NK-92 treated with Interleukin-12 subunit alpha and Interleukin-12 subunit beta, amount 100 ng/mL, for 24 hours (cell line): ENCODE measurements at regions not wholly inside any gene's neighbourhood (a gene's known extent, or its start where the extent isn't known, plus 50 kb on each side); places are given as distances from the start of the nearest gene placed in this dataset.
"Not testable (repeated sequence)": the region's sequence is repeated elsewhere in the genome, so short reads cannot be mapped to it uniquely, and the experiment has no call there.

Source experiments
- DNase-seq: peaks from one replicate; lab custom pipeline; 2025; lab: John Stamatoyannopoulos, UW

DNA sequence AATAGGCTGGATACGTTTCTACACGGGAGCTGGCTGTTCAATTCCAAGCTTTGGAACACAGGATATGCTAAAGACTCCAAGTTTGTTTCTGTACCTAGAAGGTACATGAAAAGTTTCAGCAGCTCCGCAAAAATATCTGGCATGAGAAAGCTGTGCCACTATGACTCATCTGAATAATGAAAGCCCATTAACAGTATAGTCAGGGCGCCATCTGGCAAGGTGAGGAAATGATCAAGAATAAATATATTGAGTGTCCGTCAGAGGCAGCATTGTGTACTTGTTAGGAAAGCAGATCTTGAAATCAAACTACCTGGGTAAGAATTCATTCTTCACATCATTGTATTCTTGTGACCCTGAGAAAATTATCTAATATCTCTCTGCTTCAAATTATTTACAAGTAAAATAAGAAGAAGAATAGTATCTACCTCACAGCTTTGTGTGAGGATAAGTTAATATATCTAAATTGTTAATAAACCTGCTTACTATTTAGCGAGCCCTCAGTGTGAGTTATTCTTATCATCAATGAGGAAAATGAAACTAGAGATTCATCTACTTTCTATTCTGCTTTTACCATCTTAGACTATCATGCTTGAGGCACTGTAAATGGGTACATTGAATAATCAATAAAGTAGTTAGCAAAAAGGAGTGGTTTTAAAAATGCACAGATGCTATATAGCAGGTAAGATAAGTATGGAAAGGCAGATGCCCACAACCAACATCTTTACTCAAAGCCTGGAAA is 53.5 kb downstream of the FSCB start:
- DNase-seq: no peak

DNA sequence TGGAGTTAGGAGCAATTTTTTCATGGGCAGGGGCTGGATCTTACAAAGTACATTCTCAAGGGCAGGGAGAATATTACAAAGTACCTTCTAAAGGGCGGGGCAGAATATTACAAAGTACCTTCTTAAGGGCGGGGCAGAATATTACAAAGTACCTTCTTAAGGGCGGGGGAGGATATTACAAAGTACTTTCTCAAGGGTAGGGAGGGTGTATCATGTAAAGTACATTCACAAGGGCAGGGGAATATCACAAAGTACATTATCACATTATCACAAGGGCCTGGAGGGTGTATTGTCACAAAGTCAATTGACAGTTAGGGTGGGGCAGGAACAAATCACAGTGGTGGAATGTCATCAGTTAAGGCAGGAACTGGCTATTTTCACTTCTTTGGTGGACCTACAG is 56.9 kb downstream of the FSCB start:
- not testable (repeated sequence) for DNase-seq

- no peak for DNase-seq
Measured at GRCh38 chr14:44449680-44450079, 57.4 kb downstream of the FSCB start.

DNA sequence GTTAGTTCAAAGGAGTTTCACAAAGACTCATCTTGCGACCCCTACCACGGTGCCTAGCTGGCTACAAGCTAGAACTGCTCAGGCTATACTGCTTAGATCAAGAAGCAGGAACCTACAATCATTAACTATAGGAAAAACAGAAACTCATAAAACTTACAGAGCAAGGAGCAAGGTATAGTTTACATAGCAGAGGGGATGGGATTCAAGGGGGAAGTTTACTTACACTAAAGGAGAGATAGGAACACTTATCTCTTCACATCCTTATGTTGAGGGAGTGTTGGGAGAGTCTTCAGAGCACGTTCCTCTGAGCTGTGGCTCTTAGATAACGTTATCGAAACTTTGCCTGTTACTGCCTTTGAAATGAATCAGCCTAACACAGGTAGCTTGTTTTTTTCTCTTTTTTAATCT is 58.1 kb downstream of the FSCB start:
- DNase-seq: no peak

GRCh38 chr14:44446965-44447364 is 60.1 kb downstream of the FSCB start:
- DNase-seq: no peak

- DNase-seq: no peak
Measured at GRCh38 chr14:44444454-44444853, 62.6 kb downstream of the FSCB start.

DNA sequence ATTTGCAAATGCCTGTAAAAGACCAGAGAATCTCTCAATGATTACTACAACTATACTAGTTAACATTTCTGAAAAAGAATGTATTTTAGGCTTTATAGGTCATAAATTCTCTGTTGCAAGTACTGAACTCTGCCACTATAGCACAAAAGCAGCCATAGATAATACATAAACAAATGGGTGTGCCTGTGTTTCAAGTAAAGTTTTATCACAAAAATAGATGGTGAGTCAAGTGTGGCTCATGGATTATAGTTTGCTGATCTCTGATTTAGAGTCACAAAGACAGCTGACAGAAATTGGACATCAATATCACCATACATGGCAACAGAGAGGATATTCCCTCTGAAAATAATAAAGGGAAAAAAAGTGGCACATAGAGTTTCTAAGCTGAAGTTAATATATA is 68.1 kb downstream of the FSCB start:
- no peak for DNase-seq

- DNase-seq: no peak
Measured at GRCh38 chr14:44438221-44438620, 68.9 kb downstream of the FSCB start.

- no peak for DNase-seq
Measured at GRCh38 chr14:44436458-44436857, 70.6 kb downstream of the FSCB start.

- DNase-seq: no peak
Measured at GRCh38 chr14:44428231-44428945, 78.7 kb downstream of the FSCB start.

GRCh38 chr14:44422699-44423098 is 84.4 kb downstream of the FSCB start:
- no peak for DNase-seq

DNA sequence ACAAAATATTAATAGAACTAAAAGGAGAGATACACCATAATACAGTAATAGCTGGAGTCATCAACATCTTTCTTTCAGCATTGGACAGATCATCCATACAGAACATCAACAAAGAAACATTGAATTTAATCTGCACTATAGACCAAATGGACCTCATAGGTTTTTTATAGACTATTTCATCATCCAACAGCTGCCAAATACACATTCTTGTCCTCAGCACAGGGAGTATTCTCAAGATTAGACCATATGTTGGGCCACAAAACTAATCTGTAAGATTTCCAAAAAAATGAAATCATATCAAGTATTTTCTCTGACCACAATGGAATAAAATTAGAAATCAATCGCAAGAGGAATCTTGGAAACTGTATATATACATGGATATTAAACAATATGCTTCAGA is 86.9 kb downstream of the FSCB start:
- DNase-seq: no peak

DNA sequence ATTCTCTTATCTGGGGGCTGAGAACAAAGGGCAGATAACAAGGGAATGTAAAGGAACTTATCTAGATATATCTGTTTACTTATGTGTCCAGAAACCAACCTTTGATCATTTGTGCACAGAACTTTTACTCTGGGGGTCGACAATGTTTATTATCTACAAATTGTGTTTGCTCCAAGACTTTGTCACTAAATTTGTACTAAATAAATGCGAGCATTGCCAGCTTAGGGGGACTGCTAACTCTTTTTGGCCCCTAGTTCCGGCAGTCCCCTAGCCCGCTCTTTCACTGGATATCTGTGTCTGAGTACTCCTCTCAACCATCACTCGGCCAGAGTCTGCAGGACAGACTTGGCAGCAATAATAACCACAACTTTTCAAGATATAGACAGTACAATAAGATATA is 88.2 kb downstream of the FSCB start:
- no peak for DNase-seq

GRCh38 chr14:44417809-44418208 is 89.3 kb downstream of the FSCB start:
- no peak for DNase-seq

GRCh38 chr14:44414646-44415045 is 92.4 kb downstream of the FSCB start:
- no peak for DNase-seq

DNA sequence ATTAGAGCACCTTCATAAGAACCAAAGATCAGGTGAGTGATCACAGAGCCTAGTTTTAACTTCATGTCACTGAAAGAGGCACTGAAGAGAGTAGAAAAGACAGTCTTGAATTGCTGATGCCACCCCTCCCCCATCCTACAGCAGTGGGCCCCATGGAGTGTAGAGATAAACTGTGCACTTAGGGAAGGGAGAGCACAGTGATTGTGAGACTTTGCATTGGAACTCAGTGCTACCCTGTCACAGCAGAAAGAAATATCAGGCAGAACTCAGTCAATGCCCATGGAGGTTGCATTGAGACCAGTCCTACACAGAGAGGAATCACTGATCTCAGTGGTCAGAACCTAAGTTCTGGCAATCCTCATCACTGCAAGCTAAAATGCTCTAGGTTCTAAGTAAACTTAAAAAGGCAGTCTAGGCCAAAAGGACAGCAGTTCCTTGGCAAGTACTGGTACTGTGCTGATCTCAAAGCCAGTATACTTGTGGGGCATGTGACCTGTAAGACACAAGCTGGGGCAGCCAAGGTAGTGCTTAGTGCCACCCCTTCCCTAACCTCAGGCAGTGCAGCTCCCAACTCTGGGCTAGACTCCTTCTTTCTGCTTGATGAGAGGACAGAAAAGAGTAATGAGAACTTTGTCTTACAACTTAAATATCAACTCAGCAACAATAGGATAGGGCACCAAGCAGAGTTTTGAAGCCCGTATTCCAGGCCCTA is 94.1 kb downstream of the FSCB start:
- DNase-seq: no peak

DNA sequence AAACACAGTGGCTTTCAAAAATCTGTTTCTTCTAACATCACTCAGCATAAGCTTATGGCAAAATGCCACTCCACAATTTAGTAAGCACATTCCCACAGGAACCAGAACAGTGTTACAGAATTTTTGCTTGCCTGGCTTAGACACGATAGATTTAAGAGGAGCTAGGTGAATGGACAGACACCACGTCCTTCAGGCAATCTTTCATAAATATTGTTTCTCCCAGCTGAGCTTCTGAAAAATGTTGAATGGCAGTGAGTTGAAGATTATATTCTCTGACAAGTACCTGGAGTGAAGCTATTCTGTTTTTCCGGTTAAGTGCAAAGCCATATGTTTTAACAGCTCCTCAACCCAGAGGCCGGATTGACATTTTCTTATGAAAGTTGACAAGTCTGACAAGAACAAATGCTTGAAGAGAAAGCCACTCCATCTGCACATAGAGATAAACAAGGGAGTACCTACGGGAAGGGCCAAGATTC is 102.0 kb downstream of the FSCB start:
- no peak for DNase-seq

DNA sequence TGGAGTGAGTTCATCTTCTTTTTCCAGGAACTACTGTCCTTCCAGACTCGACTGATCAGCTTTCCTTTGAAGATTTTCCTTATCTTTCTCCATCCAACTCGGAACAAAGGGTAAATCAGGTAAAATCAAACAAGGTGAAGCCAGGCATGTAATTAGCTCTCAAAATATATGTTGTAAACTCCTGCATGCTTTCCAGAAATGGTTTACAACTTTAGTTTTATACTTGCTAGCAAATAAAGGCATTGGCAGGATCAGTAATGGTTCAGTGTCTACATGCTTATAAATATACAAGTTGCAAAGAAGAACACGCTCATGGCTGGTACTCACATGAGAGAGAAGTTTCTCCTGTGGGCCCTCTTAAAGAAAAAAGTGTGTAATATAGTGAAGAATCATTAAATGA is 102.5 kb downstream of the FSCB start:
- DNase-seq: no peak

DNA sequence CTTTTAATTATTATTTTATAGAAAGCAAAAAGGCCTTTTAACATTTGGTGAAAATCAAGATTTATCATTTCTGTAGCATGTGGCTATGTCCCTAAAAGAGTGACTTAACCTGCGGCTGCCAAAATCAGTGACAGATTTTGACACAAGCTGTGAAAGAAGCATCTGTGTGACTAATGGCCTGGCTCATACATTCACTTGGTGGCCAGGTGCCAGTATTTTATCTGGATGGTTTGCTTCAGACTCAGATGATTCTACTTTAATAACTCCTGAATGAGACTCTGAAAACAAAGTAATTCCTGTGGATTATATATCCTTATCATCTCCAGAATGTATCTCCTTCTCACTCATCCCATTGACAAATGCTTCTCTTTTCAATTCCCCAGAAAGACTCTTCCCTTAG is 103.0 kb downstream of the FSCB start:
- DNase-seq: no peak

- DNase-seq: no peak
Measured at GRCh38 chr14:44403193-44403592, 103.9 kb downstream of the FSCB start.

DNA sequence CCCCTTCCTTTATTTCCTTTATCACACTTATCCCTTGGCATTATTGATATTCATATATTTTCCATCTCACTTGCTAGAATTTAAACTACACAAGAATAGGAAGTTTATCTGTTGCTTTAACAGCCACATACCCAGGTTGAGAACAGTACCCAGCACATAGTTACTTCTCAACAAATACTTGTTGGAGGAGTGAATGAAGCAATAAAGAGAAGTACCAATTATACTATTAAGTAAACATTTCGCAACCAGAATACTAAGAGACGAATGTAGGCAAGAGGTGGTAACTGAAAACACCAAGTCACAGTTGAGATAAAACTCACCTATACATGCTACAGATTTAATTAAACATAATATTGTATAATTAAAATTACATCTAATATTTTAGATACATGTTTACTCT is 110.9 kb downstream of the FSCB start:
- DNase-seq: no peak

GRCh38 chr14:44392984-44393383 is 114.1 kb downstream of the FSCB start:
- no peak for DNase-seq

DNA sequence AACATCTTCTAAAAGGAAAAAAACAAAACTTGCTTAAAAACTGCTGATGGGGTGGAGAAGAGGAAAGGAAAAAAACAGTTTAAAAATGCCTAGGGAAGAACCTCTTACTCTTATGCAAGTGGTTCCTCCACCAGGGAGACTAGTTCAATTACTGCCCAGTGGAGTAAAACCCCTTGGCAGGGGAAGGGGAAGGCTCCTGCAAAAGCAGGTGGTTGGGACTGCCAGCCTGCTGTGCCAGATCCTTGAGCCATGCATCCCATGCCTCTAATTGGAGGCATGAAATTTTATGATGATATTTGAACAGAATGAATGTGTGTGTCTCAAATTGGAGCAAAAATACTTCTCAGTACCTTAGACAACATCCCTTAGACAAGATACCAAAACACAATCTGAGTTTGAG is 118.8 kb downstream of the FSCB start:
- DNase-seq: no peak
